Sigmoid colon (tissue), 6 donors: ENCODE measurements at regions not wholly inside any gene's neighbourhood (a gene's known extent, or its start where the extent isn't known, plus 50 kb on each side); places are given as distances from the start of the nearest gene placed in this dataset.
"Not testable (repeated sequence)": the region's sequence is repeated elsewhere in the genome, so short reads cannot be mapped to it uniquely, and the experiment has no call there.

ENCODE experiments used
- DNase-seq: peaks from one replicate; pipeline ENCODE4 v3.0.0-alpha.2; 2019
- H3K27ac ChIP-seq, 4 donors: fragments of 200-600 bp; sonication (generic); one replicate each; pipeline ENCODE4 v1.5.1; 2016 to 2019; ENCODE audit warnings: mild to moderate bottlenecking in 1 of 4
- H3K27me3 ChIP-seq, 3 donors: fragments of 200-600 bp; sonication (generic); one replicate each; pipeline ENCODE4 v1.5.1; 2019; ENCODE audit warnings: mild to moderate bottlenecking in 1 of 3
- H3K36me3 ChIP-seq, 4 donors: fragments of 200-600 bp; sonication (generic); one replicate each; pipeline ENCODE4 v1.5.1; 2016 to 2019
- H3K4me1 ChIP-seq, 4 donors: fragments of 200-600 bp; sonication (generic); one replicate each; pipeline ENCODE4 v1.5.1; 2017 to 2019
- H3K4me3 ChIP-seq, 4 donors: fragments of 200-600 bp; sonication (generic); one replicate each; pipeline ENCODE4 v1.5.1; 2017 to 2019; ENCODE audit warnings: mild to moderate bottlenecking in 2 of 4, moderate library complexity in 1 of 4
- H3K9me3 ChIP-seq, 4 donors: fragments of 200-600 bp in 3 of 4; sonication (generic) in 3 of 4; one replicate each; pipeline versions ENCODE4 v1.5.1 to v1.6.1; 2013 to 2019
- EP300 ChIP-seq, 4 donors: sonication (generic); formaldehyde crosslinking; IDR thresholded peaks; one replicate each; pipeline ENCODE4 v1.6.1; 2017; ENCODE audit warnings: antibody characterized with exemption in 4 of 4
- POLR2A ChIP-seq, 2 donors: fragments of 450-650 bp; IDR thresholded peaks; one replicate each; pipeline ENCODE4 v1.6.1; 2016; ENCODE audit warnings: antibody characterized with exemption in 2 of 2, mild to moderate bottlenecking in 2 of 2, moderate library complexity in 2 of 2
- POLR2AphosphoS5 ChIP-seq, 4 donors: sonication (generic); formaldehyde crosslinking; IDR thresholded peaks; one replicate each; pipeline ENCODE4 v1.6.1; 2017; ENCODE audit warnings: antibody characterized with exemption in 4 of 4
- WGBS, 2 donors: extraction: QIAGEN DNeasy Blood & Tissue Kit; methylation state at CpG; one replicate each; pipeline ENCODE4 v1.1.7; 2013; 5-methylcytosine and 5-hydroxymethylcytosine counted together
- intact Hi-C: fragments of 100-400 bp; cut with DNase I; formaldehyde crosslinking; loops from one replicate; pipeline ENCODE4 v1.15.1; 2023
- TF ChIP-seq, protein P1 (sequence below), 4 experiments: fragments of 450-650 bp in 3 of 4; fragments of 200-600 bp in 1 of 4; IDR thresholded peaks; one replicate each; pipeline ENCODE4 v1.5.1; 2016 to 2019; ENCODE audit warnings: antibody characterized with exemption in 4 of 4, mild to moderate bottlenecking in 3 of 4, moderate library complexity in 2 of 4
- donor health status: healthy with polysubstance abuse.
- donor health status: healthy.

DNA sequence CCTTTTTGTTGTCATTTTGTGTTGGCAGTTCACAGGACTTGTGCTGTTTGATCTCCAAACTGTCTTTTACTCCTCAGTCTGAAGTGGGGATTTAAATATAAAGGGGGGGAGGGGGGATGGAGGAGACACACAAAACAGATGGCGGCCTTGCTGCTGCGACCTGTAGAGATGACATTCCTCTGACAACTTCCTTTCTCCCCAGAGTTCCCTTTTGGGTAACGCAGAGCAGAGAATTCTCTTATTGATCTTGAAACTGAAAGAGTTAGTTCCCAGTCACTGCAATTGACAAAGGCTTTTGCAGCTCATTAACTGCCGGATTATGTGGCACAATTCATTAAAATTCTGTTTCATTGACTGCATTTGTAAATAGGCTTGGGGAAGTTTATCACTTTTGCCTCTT, 279.3 kb downstream of the TSN start:
- Histone ChIP-seq H3K36me3 (no peaks in the 10 kb centered on the region), H3K27ac (no peak overlapping the region), H3K9me3 (peaks cover 0 to 3% (median 0%) of the 10 kb centered on the region in 4 donors), H3K4me1 (no peaks in the 10 kb centered on the region), H3K4me3 (no peak overlapping the region), H3K27me3 (no peaks in the 10 kb centered on the region)
- intact Hi-C loops = no loop called here
- WGBS, 2 donors = 49 to 75% methylated on average over 4 of the region's 4 CpGs
- DNase-seq = no peak
- TF ChIP-seq POLR2A (IDR thresholded peaks at IDR 0.05) (no peak), EP300 (IDR thresholded peaks at IDR 0.05) (no peak), POLR2AphosphoS5 (IDR thresholded peaks at IDR 0.05) (no peak)
- TF ChIP-seq, protein P1, sequence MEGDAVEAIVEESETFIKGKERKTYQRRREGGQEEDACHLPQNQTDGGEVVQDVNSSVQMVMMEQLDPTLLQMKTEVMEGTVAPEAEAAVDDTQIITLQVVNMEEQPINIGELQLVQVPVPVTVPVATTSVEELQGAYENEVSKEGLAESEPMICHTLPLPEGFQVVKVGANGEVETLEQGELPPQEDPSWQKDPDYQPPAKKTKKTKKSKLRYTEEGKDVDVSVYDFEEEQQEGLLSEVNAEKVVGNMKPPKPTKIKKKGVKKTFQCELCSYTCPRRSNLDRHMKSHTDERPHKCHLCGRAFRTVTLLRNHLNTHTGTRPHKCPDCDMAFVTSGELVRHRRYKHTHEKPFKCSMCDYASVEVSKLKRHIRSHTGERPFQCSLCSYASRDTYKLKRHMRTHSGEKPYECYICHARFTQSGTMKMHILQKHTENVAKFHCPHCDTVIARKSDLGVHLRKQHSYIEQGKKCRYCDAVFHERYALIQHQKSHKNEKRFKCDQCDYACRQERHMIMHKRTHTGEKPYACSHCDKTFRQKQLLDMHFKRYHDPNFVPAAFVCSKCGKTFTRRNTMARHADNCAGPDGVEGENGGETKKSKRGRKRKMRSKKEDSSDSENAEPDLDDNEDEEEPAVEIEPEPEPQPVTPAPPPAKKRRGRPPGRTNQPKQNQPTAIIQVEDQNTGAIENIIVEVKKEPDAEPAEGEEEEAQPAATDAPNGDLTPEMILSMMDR (IDR thresholded peaks at IDR 0.05) = no peak

DNA sequence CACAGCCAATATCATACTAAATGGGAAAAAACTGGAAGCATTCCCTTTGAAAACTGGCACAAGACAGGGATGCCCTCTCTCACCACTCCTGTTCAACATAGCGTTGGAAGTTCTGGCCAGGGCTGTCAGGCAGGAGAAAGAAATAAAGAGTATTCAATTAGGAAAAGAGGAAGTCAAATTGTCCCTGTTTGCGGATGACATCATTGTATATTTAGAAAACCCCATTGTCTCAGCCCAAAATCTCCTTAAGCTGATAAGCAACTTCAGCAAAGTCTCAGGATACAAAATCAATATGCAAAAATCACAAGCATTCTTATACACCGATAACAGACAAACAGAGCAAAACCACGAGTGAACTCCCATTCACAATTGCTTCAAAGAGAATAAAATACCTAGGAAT, 283.4 kb downstream of the TSN start:
- intact Hi-C loops, DNase-seq, H3K4me1 ChIP-seq, H3K27ac ChIP-seq, H3K36me3 ChIP-seq, H3K9me3 ChIP-seq, H3K27me3 ChIP-seq, H3K4me3 ChIP-seq: not testable (repeated sequence)
- WGBS, 2 donors = 78 to 84% methylated on average over 4 of the region's 4 CpGs

DNA sequence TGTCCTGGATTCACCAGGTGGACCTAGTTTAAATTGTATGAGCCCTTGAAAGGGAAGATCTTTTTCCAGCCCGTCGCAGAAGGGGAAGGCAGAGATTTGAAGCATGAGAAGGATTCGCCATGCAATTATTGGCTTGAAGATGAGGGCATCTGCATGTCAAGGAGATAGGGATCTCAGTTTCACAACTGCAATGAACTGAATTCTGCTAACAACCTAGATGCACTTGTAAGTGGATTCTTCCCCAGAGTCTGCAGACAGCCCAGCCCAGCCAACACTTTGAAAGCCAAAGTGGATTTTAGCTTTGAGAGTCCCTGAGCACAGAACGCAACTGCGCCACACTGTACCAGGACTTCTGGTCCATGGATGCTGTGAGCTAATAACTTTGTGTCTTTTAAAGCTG, 286.0 kb downstream of the TSN start:
- no peak for DNase-seq
- Histone ChIP-seq H3K4me1 (no peaks in the 10 kb centered on the region), H3K36me3 (no peaks in the 10 kb centered on the region), H3K9me3 (peaks cover 0 to 5% (median 0%) of the 10 kb centered on the region in 4 donors), H3K27me3 (no peaks in the 10 kb centered on the region), H3K27ac (no peak overlapping the region), H3K4me3 (no peak overlapping the region)
- TF ChIP-seq, protein P1 (IDR thresholded peaks at IDR 0.05) = no peak
- TF ChIP-seq EP300 (IDR thresholded peaks at IDR 0.05) = no peak
- TF ChIP-seq POLR2A (IDR thresholded peaks at IDR 0.05) = no peak
- TF ChIP-seq POLR2AphosphoS5 (IDR thresholded peaks at IDR 0.05) = no peak
- WGBS, 2 donors = 96 to 97% methylated on average over 5 of the region's 5 CpGs
- intact Hi-C loops = no loop called here

DNA sequence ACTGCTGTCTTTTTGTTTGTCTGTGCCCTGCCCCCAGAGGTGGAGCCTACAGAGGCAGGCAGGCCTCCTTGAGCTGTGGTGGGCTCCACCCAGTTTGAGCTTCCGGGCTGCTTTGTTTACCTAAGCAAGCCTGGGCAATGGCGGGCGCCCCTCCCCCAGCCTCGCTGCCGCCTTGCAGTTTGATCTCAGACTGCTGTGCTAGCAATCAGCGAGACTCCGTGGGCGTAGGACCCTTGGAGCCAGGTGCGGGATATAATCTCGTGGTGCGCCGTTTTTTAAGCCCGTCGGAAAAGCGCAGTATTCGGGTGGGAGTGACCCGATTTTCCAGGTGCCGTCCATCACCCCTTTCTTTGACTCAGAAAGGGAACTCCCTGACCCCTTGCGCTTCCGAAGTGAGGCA, 296.2 kb downstream of the TSN start:
- H3K27me3 ChIP-seq, H3K9me3 ChIP-seq, H3K27ac ChIP-seq, DNase-seq, H3K36me3 ChIP-seq, intact Hi-C loops, H3K4me1 ChIP-seq, H3K4me3 ChIP-seq: not testable (repeated sequence)
- WGBS, 2 donors = 89 to 94% methylated on average over 15 of the region's 20 CpGs

DNA sequence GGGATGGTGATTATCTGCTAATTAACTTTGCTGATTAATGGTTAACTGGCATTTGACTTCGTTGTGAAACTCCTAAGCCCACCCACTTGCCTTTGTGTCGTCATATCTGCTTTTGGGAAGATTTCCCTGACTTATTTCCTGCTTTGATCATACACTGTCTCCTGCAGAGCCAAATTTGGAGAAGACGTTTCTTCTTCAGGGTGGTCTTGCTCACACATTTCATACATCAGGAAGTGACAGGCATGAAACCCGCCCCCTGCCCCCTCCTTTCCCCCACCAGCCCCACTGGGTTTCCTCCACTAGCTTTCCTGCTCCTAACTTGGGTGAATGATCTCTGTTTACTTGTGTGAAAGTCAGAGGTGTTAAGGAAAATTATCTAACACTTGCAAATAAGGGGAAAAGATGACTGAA, 300.1 kb downstream of the TSN start:
- Histone ChIP-seq H3K4me3 (no peak overlapping the region), H3K27ac (no peak overlapping the region), H3K4me1 (no peaks in the 10 kb centered on the region), H3K27me3 (peaks cover 0 to 4% (median 0%) of the 10 kb centered on the region in 3 donors), H3K9me3 (no peaks in the 10 kb centered on the region), H3K36me3 (no peaks in the 10 kb centered on the region)
- DNase-seq = no peak
- TF ChIP-seq, protein P1 (IDR thresholded peaks at IDR 0.05) = no peak
- no peak for TF ChIP-seq POLR2AphosphoS5 (IDR thresholded peaks at IDR 0.05)
- TF ChIP-seq POLR2A (IDR thresholded peaks at IDR 0.05) = no peak
- no peak for TF ChIP-seq EP300 (IDR thresholded peaks at IDR 0.05)
- intact Hi-C loops = no loop called here
- WGBS, 2 donors = 16 to 21% methylated on average over 4 of the region's 4 CpGs

DNA sequence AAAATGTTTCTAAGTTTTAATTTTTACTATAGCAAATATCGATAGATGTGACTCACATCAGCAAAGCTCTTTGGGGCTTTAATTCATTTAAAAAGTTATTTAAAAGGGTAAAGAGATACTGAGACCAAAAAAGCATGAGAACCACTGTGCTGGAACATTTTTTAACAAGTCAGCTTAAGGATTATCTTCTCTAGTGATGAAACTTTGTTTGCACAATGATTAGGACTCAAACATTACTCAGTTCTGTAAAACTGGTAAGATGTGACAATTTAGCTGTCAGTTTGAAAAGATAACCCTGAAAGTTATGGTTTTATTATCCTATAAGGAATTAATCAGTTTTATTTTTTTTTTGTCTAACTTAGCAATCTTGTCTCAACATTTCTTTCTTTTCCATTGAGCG, 301.4 kb downstream of the TSN start:
- no peak overlapping the region for H3K4me3 ChIP-seq
- H3K27ac ChIP-seq = no peak overlapping the region
- H3K36me3 ChIP-seq = no peaks in the 10 kb centered on the region
- no peaks in the 10 kb centered on the region for H3K4me1 ChIP-seq
- intact Hi-C loops = no loop called here
- no peak for DNase-seq
- no peaks in the 10 kb centered on the region for H3K9me3 ChIP-seq
- WGBS, 2 donors = 79 to 80% methylated on average over 2 of the region's 2 CpGs
- TF ChIP-seq POLR2A (IDR thresholded peaks at IDR 0.05) = no peak
- H3K27me3 ChIP-seq = peaks cover 0 to 4% (median 0%) of the 10 kb centered on the region in 3 donors
